ENCODE measurements at regions not wholly inside any gene's neighbourhood (a gene's known extent, or its start where the extent isn't known, plus 50 kb on each side); places are given as distances from the start of the nearest gene placed in this dataset.

- Histone ChIP-seq H3K18ac (ENCODE audit: low read depth in 1 of 2, low read length in 2 of 2) (no peak overlapping the region), H2BK5ac (ENCODE audit: low read depth, low read length, poor library complexity, severe bottlenecking) (no peak overlapping the region), H2AK5ac (ENCODE audit: low read length, severe bottlenecking) (no peak overlapping the region), H3K9ac (ENCODE audit: low read length) (no peak overlapping the region), H3K9me3 (ENCODE audit: control insufficient read depth, low read length) (peaks cover 1% of the 10 kb centered on the region), H3K4ac (ENCODE audit: low read depth in 1 of 2, low read length in 2 of 2) (no peak overlapping the region), H3K79me1 (replicated peaks; ENCODE audit: low read length, poor library complexity, severe bottlenecking) (no peaks in the 10 kb centered on the region), H2BK15ac (ENCODE audit: low read depth, poor library complexity, severe bottlenecking) (no peak overlapping the region), H4K8ac (ENCODE audit: low read length) (no peak overlapping the region), H3K27me3 (ENCODE audit: control insufficient read depth in 1 of 2, insufficient read depth in 1 of 2, low read length in 2 of 2) (no peaks in the 10 kb centered on the region), H3K36me3 (ENCODE audit: control insufficient read depth in 1 of 2, insufficient read depth in 2 of 2, low read depth in 1 of 2, low read length in 2 of 2) (no peaks in the 10 kb centered on the region), H4K91ac (ENCODE audit: low read length) (no peak overlapping the region), H3K4me3 (ENCODE audit: insufficient read depth in 1 of 2, low read depth in 1 of 2, low read length in 2 of 2) (no peak overlapping the region), H2BK12ac (ENCODE audit: low read length in 2 of 2) (no peak overlapping the region), H3K14ac (ENCODE audit: low read length in 2 of 2) (no peak overlapping the region), H2BK120ac (ENCODE audit: low read depth, low read length) (no peak overlapping the region), H2AFZ (ENCODE audit: low read depth, low read length) (no peak overlapping the region), H3K4me2 (ENCODE audit: low read length, poor library complexity, severe bottlenecking) (no peak overlapping the region), H3K23ac (ENCODE audit: low read length in 2 of 2) (no peak overlapping the region), H3K4me1 (ENCODE audit: control insufficient read depth, insufficient read depth, low read depth, low read length) (no peaks in the 10 kb centered on the region), H3K27ac (ENCODE audit: low read length, poor library complexity, severe bottlenecking) (no peak overlapping the region)
- DNase-seq = no peak
- WGBS = 15% methylated on average over 3 of the region's 3 CpGs
Measured at GRCh38 chr21:24255591-24255990, 1351.7 kb downstream of the MRPL39 start.

- Histone ChIP-seq H2AK5ac (ENCODE audit: low read length, severe bottlenecking) (no peak overlapping the region), H3K23ac (ENCODE audit: low read length in 2 of 2) (no peak overlapping the region), H3K4me3 (ENCODE audit: insufficient read depth in 1 of 2, low read depth in 1 of 2, low read length in 2 of 2) (no peak overlapping the region), H3K36me3 (ENCODE audit: control insufficient read depth in 1 of 2, insufficient read depth in 2 of 2, low read depth in 1 of 2, low read length in 2 of 2) (no peaks in the 10 kb centered on the region), H3K79me1 (replicated peaks; ENCODE audit: low read length, poor library complexity, severe bottlenecking) (no peaks in the 10 kb centered on the region), H2BK15ac (ENCODE audit: low read depth, poor library complexity, severe bottlenecking) (no peak overlapping the region), H2BK5ac (ENCODE audit: low read depth, low read length, poor library complexity, severe bottlenecking) (no peak overlapping the region), H3K27ac (ENCODE audit: low read length, poor library complexity, severe bottlenecking) (no peak overlapping the region), H3K18ac (ENCODE audit: low read depth in 1 of 2, low read length in 2 of 2) (no peak overlapping the region), H2BK12ac (ENCODE audit: low read length in 2 of 2) (no peak overlapping the region), H3K9me3 (ENCODE audit: control insufficient read depth, low read length) (peaks cover 6% of the 10 kb centered on the region), H3K4me1 (ENCODE audit: control insufficient read depth, insufficient read depth, low read depth, low read length) (no peaks in the 10 kb centered on the region), H4K8ac (ENCODE audit: low read length) (no peak overlapping the region), H2AFZ (ENCODE audit: low read depth, low read length) (no peak overlapping the region), H3K4me2 (ENCODE audit: low read length, poor library complexity, severe bottlenecking) (no peak overlapping the region), H4K91ac (ENCODE audit: low read length) (no peak overlapping the region), H3K4ac (ENCODE audit: low read depth in 1 of 2, low read length in 2 of 2) (no peak overlapping the region), H3K27me3 (ENCODE audit: control insufficient read depth in 1 of 2, insufficient read depth in 1 of 2, low read length in 2 of 2) (no peaks in the 10 kb centered on the region), H3K14ac (ENCODE audit: low read length in 2 of 2) (no peak overlapping the region), H3K9ac (ENCODE audit: low read length) (no peak overlapping the region), H2BK120ac (ENCODE audit: low read depth, low read length) (no peak overlapping the region)
- no peak for DNase-seq
- no CpG with 5 or more reads among the region's 1 CpG for WGBS
Measured at GRCh38 chr21:24225431-24225830, 1381.8 kb downstream of the MRPL39 start.

DNA sequence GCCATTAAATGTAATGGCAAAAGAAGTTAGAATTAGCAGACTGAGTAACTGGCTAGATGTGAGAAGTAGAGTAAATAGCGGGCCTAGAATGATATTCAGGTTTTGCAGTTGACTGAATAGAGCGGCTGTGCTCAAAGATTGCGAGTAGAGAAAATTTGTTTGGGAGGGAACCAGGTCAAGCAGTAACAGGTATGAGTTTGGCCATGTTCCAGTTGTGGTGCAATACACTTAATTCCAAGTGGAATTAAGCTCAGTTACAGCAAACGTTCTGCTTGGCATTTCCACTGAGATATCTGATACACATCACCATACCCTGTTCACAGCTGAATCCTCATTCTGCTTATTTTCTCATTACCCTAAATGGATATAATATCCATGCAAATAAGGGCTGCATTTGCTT is 1382.9 kb downstream of the MRPL39 start:
- no peak overlapping the region for H2BK120ac ChIP-seq (ENCODE audit: low read depth, low read length)
- H2BK12ac ChIP-seq (ENCODE audit: low read length in 2 of 2) = no peak overlapping the region
- peaks cover 6% of the 10 kb centered on the region for H3K9me3 ChIP-seq (ENCODE audit: control insufficient read depth, low read length)
- no peak overlapping the region for H2BK15ac ChIP-seq (ENCODE audit: low read depth, poor library complexity, severe bottlenecking)
- no peak overlapping the region for H3K18ac ChIP-seq (ENCODE audit: low read depth in 1 of 2, low read length in 2 of 2)
- no peaks in the 10 kb centered on the region for H3K36me3 ChIP-seq (ENCODE audit: control insufficient read depth in 1 of 2, insufficient read depth in 2 of 2, low read depth in 1 of 2, low read length in 2 of 2)
- DNase-seq = no peak
- no peak overlapping the region for H3K4me3 ChIP-seq (ENCODE audit: insufficient read depth in 1 of 2, low read depth in 1 of 2, low read length in 2 of 2)
- H3K14ac ChIP-seq (ENCODE audit: low read length in 2 of 2) = no peak overlapping the region
- H3K4me1 ChIP-seq (ENCODE audit: control insufficient read depth, insufficient read depth, low read depth, low read length) = no peaks in the 10 kb centered on the region
- 65% methylated on average over 4 of the region's 4 CpGs for WGBS
- no peaks in the 10 kb centered on the region for H3K79me1 ChIP-seq (replicated peaks; ENCODE audit: low read length, poor library complexity, severe bottlenecking)
- H2AFZ ChIP-seq (ENCODE audit: low read depth, low read length) = no peak overlapping the region
- H4K8ac ChIP-seq (ENCODE audit: low read length) = no peak overlapping the region
- H3K23ac ChIP-seq (ENCODE audit: low read length in 2 of 2) = no peak overlapping the region
- no peak overlapping the region for H3K9ac ChIP-seq (ENCODE audit: low read length)
- H3K27ac ChIP-seq (ENCODE audit: low read length, poor library complexity, severe bottlenecking) = no peak overlapping the region
- no peak overlapping the region for H2AK5ac ChIP-seq (ENCODE audit: low read length, severe bottlenecking)
- no peak overlapping the region for H3K4me2 ChIP-seq (ENCODE audit: low read length, poor library complexity, severe bottlenecking)
- no peak overlapping the region for H3K4ac ChIP-seq (ENCODE audit: low read depth in 1 of 2, low read length in 2 of 2)
- no peak overlapping the region for H4K91ac ChIP-seq (ENCODE audit: low read length)
- H3K27me3 ChIP-seq (ENCODE audit: control insufficient read depth in 1 of 2, insufficient read depth in 1 of 2, low read length in 2 of 2) = no peaks in the 10 kb centered on the region
- H2BK5ac ChIP-seq (ENCODE audit: low read depth, low read length, poor library complexity, severe bottlenecking) = no peak overlapping the region

- Histone ChIP-seq H3K18ac (ENCODE audit: low read depth in 1 of 2, low read length in 2 of 2) (no peak overlapping the region), H3K9ac (ENCODE audit: low read length) (no peak overlapping the region), H2BK12ac (ENCODE audit: low read length in 2 of 2) (no peak overlapping the region), H4K91ac (ENCODE audit: low read length) (no peak overlapping the region), H4K8ac (ENCODE audit: low read length) (no peak overlapping the region), H3K9me3 (ENCODE audit: control insufficient read depth, low read length) (peaks cover 6% of the 10 kb centered on the region), H2BK5ac (ENCODE audit: low read depth, low read length, poor library complexity, severe bottlenecking) (no peak overlapping the region), H3K36me3 (ENCODE audit: control insufficient read depth in 1 of 2, insufficient read depth in 2 of 2, low read depth in 1 of 2, low read length in 2 of 2) (no peaks in the 10 kb centered on the region), H2AFZ (ENCODE audit: low read depth, low read length) (no peak overlapping the region), H3K4me1 (ENCODE audit: control insufficient read depth, insufficient read depth, low read depth, low read length) (no peaks in the 10 kb centered on the region), H3K27me3 (ENCODE audit: control insufficient read depth in 1 of 2, insufficient read depth in 1 of 2, low read length in 2 of 2) (no peaks in the 10 kb centered on the region), H2BK15ac (ENCODE audit: low read depth, poor library complexity, severe bottlenecking) (no peak overlapping the region), H2AK5ac (ENCODE audit: low read length, severe bottlenecking) (no peak overlapping the region), H3K14ac (ENCODE audit: low read length in 2 of 2) (no peak overlapping the region), H2BK120ac (ENCODE audit: low read depth, low read length) (no peak overlapping the region), H3K4me2 (ENCODE audit: low read length, poor library complexity, severe bottlenecking) (no peak overlapping the region), H3K4ac (ENCODE audit: low read depth in 1 of 2, low read length in 2 of 2) (no peak overlapping the region), H3K79me1 (replicated peaks; ENCODE audit: low read length, poor library complexity, severe bottlenecking) (no peaks in the 10 kb centered on the region), H3K4me3 (ENCODE audit: insufficient read depth in 1 of 2, low read depth in 1 of 2, low read length in 2 of 2) (no peak overlapping the region), H3K23ac (ENCODE audit: low read length in 2 of 2) (no peak overlapping the region), H3K27ac (ENCODE audit: low read length, poor library complexity, severe bottlenecking) (no peak overlapping the region)
- DNase-seq = no peak
- 36% methylated on average over 2 of the region's 2 CpGs for WGBS
Measured at GRCh38 chr21:24223624-24224023, 1383.7 kb downstream of the MRPL39 start.

Measured in mesenchymal stem cell (in vitro differentiated cells and primary cell).